H1 (cell line): ENCODE measurements at regions not wholly inside any gene's neighbourhood (a gene's known extent, or its start where the extent isn't known, plus 50 kb on each side); places are given as distances from the start of the nearest gene placed in this dataset.

Source experiments
- CTCF ChIA-PET: fragments of 300-600 bp; sonication (Branson Sonifier 250); formaldehyde crosslinking; loops from one replicate; lab custom pipeline; 2021; ENCODE audit not compliant: partially characterized antibody; lab: Charles Lee
- POLR2A ChIA-PET: fragments of 300-600 bp; sonication (Branson Sonifier 250); formaldehyde crosslinking; loops from one replicate; lab custom pipeline; 2021; ENCODE audit warnings: inconsistent platforms; ENCODE audit not compliant: partially characterized antibody; lab: Charles Lee
- DNase-seq, 2 experiments: peaks; one replicate each; pipeline versions ENCODE4 v3.0.0 to v3.0.0-alpha.2; 2010 to 2022; ENCODE audit warnings: low spot score in 2 of 2, low read depth in 1 of 2, mixed read lengths in 1 of 2
- FAIRE-seq: peaks from 2 replicates; lab custom pipeline; 2011; peaks lifted over from hg19 to GRCh38; lab: Jason Lieb, UNC
- H2AFZ ChIP-seq: 2 replicates; pipeline ENCODE4 v1.8.1; 2012; ENCODE audit warnings: low read length, inconsistent platforms
- H2AK5ac ChIP-seq: 2 replicates; pipeline ENCODE4 v1.6.1; 2013; ENCODE audit warnings: low read depth, low read length
- H2BK120ac ChIP-seq: replicated peaks from 2 replicates; pipeline ENCODE3; 2013; ENCODE audit warnings: low read depth, low read length, inconsistent platforms
- H2BK12ac ChIP-seq: 2 replicates; pipeline ENCODE4 v1.6.1; 2013; ENCODE audit warnings: low read depth, low read length
- H2BK15ac ChIP-seq: 2 replicates; pipeline ENCODE4 v1.6.1; 2013; ENCODE audit warnings: low read length
- H2BK20ac ChIP-seq: 2 replicates; pipeline ENCODE4 v1.6.1; 2013; ENCODE audit warnings: low read length
- H2BK5ac ChIP-seq: 2 replicates; pipeline ENCODE4 v1.6.1; 2013; ENCODE audit warnings: low read depth, low read length
- H3K14ac ChIP-seq: 2 replicates; pipeline ENCODE4 v1.6.1; 2013; ENCODE audit warnings: inconsistent platforms; ENCODE audit not compliant: insufficient read length
- H3K18ac ChIP-seq: 2 replicates; pipeline ENCODE4 v1.6.1; 2013; ENCODE audit warnings: low read length; ENCODE audit errors: extremely low read depth
- H3K23ac ChIP-seq: 2 replicates; pipeline ENCODE4 v1.6.1; 2013; ENCODE audit warnings: inconsistent platforms; ENCODE audit not compliant: insufficient read length
- H3K23me2 ChIP-seq: 2 replicates; pipeline ENCODE4 v1.6.1; 2013; ENCODE audit warnings: low read depth, low read length
- H3K27ac ChIP-seq: 2 replicates; pipeline ENCODE4 v1.6.1; 2011; ENCODE audit warnings: low read depth, low read length, inconsistent platforms
- H3K27me3 ChIP-seq, 4 experiments: replicated peaks in 1 of 4; 1 replicate in 1 of 4; 2 replicates in 3 of 4; pipeline versions ENCODE4 v1.6.1 to v1.8.1; 2011 to 2013; ENCODE audit warnings: low read length in 3 of 4, mild to moderate bottlenecking in 3 of 4, inconsistent platforms in 2 of 4, mixed read lengths in 2 of 4, moderate library complexity in 1 of 4; ENCODE audit not compliant: control insufficient read depth in 3 of 4, insufficient read depth in 3 of 4; ENCODE audit errors: extremely low read depth in 1 of 4
- H3K36me3 ChIP-seq, 4 experiments: 2 replicates each; pipeline versions ENCODE4 v1.6.1 to v1.8.1; 2011 to 2013; ENCODE audit warnings: mild to moderate bottlenecking in 4 of 4, low read length in 3 of 4, moderate library complexity in 2 of 4, control low read depth in 1 of 4, inconsistent platforms in 1 of 4; ENCODE audit not compliant: insufficient read depth in 4 of 4, control insufficient read depth in 2 of 4
- H3K4ac ChIP-seq: replicated peaks from 2 replicates; pipeline ENCODE3; 2013; ENCODE audit warnings: low read length, low read depth, mixed read lengths, inconsistent platforms; ENCODE audit not compliant: insufficient read length
- H3K4me1 ChIP-seq, 4 experiments: replicated peaks in 1 of 4; 1 replicate in 1 of 4; 2 replicates in 3 of 4; pipeline versions ENCODE4 v1.6.1 to v1.8.1; 2011 to 2013; ENCODE audit warnings: low read length in 3 of 4, inconsistent platforms in 2 of 4, mixed read lengths in 1 of 4; ENCODE audit not compliant: insufficient read depth in 4 of 4, control insufficient read depth in 3 of 4
- H3K4me2 ChIP-seq, 2 experiments: 2 replicates each; pipeline versions ENCODE4 v1.6.1 to v1.8.1; 2011 to 2013; ENCODE audit warnings: low read depth in 2 of 2, low read length in 2 of 2, control low read depth in 1 of 2, inconsistent platforms in 1 of 2, mild to moderate bottlenecking in 1 of 2; ENCODE audit not compliant: insufficient read depth in 1 of 2
- H3K4me3 ChIP-seq, 4 experiments: fragments of 200-600, 300-600 bp in 1 of 4; sonication (generic), shearing (Covaris generic), sonication (Bioruptor Twin) in 1 of 4; 2 replicates each; pipeline versions ENCODE4 v1.5.1 to v1.8.1; 2011 to 2016; ENCODE audit warnings: low read length in 4 of 4, low read depth in 3 of 4, control low read depth in 2 of 4, inconsistent platforms in 2 of 4, mild to moderate bottlenecking in 2 of 4, mixed read lengths in 1 of 4, moderate library complexity in 1 of 4; ENCODE audit not compliant: insufficient read depth in 2 of 4; ENCODE audit errors: extremely low read depth in 1 of 4
- H3K56ac ChIP-seq: replicated peaks from 2 replicates; pipeline ENCODE3; 2013; ENCODE audit warnings: low read depth, mild to moderate bottlenecking, mixed read lengths, low read length, inconsistent platforms; ENCODE audit not compliant: insufficient read length
- H3K79me1 ChIP-seq: 2 replicates; pipeline ENCODE4 v1.6.1; 2013; ENCODE audit warnings: low read depth, low read length, control low read depth
- H3K79me2 ChIP-seq, 2 experiments: 2 replicates each; pipeline versions ENCODE4 v1.6.1 to v1.8.1; 2012 to 2013; ENCODE audit warnings: low read length in 2 of 2, mild to moderate bottlenecking in 2 of 2, inconsistent platforms in 1 of 2; ENCODE audit not compliant: insufficient read depth in 2 of 2, control insufficient read depth in 1 of 2
- H3K9ac ChIP-seq, 4 experiments: replicated peaks in 1 of 4; 1 replicate in 1 of 4; 2 replicates in 3 of 4; pipeline versions ENCODE4 v1.6.1 to v1.8.1; 2011 to 2013; ENCODE audit warnings: low read depth in 3 of 4, low read length in 3 of 4, control low read depth in 2 of 4, mild to moderate bottlenecking in 2 of 4, moderate library complexity in 2 of 4, inconsistent platforms in 1 of 4; ENCODE audit errors: extremely low read depth in 1 of 4
- H3K9me3 ChIP-seq, 2 experiments: 2 replicates each; pipeline versions ENCODE4 v1.6.1 to v1.8.1; 2012 to 2013; ENCODE audit warnings: mild to moderate bottlenecking in 2 of 2, moderate library complexity in 2 of 2, control low read depth in 1 of 2, inconsistent platforms in 1 of 2, low read depth in 1 of 2, low read length in 1 of 2, mixed read lengths in 1 of 2; ENCODE audit not compliant: insufficient read depth in 2 of 2
- H4K20me1 ChIP-seq, 2 experiments: replicated peaks in 1 of 2; 2 replicates each; pipeline versions ENCODE3 to v1.8.1; 2011 to 2013; ENCODE audit warnings: inconsistent platforms in 2 of 2, low read length in 2 of 2, mild to moderate bottlenecking in 1 of 2; ENCODE audit not compliant: insufficient read depth in 2 of 2, control insufficient read depth in 1 of 2
- H4K5ac ChIP-seq: 2 replicates; pipeline ENCODE4 v1.6.1; 2013; ENCODE audit warnings: low read length, low read depth, mixed read lengths, inconsistent platforms; ENCODE audit not compliant: insufficient read length
- H4K8ac ChIP-seq: 2 replicates; pipeline ENCODE4 v1.8.0; 2013; ENCODE audit warnings: mild to moderate bottlenecking, moderate library complexity, low read length, inconsistent platforms; ENCODE audit not compliant: insufficient read depth; ENCODE audit errors: extremely low read depth
- H4K91ac ChIP-seq: replicated peaks from 2 replicates; pipeline ENCODE3; 2013; ENCODE audit warnings: low read length, mixed read lengths, inconsistent platforms; ENCODE audit not compliant: insufficient read length
- CHD2 ChIP-seq: IDR thresholded peaks from 2 replicates; pipeline ENCODE4 v1.6.1; 2012; ENCODE audit warnings: low read length, improper control_type of control experiment
- SRF ChIP-seq: IDR thresholded peaks from 2 replicates; pipeline ENCODE4 v1.6.1; 2011; ENCODE audit warnings: mild to moderate bottlenecking, low read depth, low read length, moderate library complexity
- TAF1 ChIP-seq: IDR thresholded peaks from 2 replicates; pipeline ENCODE4 v1.6.1; 2011; ENCODE audit warnings: mild to moderate bottlenecking, low read depth, low read length
- WGBS, 2 experiments: shearing (Covaris generic) in 1 of 2; methylation state at CpG; one replicate each; pipeline versions ENCODE4 v1.1.6 to v1.1.7; 2013 to 2015; ENCODE audit warnings: low lambda C conversion rate in 2 of 2, mixed read lengths in 2 of 2, inconsistent platforms in 1 of 2, low coverage in 1 of 2, missing lambda C conversion rate in 1 of 2; ENCODE audit not compliant: insufficient replicate concordance in 2 of 2, insufficient coverage in 1 of 2, insufficient read length in 1 of 2; ENCODE audit errors: extremely low coverage in 1 of 2, missing lambda C conversion rate in 1 of 2; 5-methylcytosine and 5-hydroxymethylcytosine counted together
- TF ChIP-seq, protein P1 (sequence below): IDR thresholded peaks from 2 replicates; pipeline ENCODE4 v1.6.1; 2011; ENCODE audit warnings: low read depth, mild to moderate bottlenecking, low read length; ENCODE audit not compliant: insufficient read depth

DNA sequence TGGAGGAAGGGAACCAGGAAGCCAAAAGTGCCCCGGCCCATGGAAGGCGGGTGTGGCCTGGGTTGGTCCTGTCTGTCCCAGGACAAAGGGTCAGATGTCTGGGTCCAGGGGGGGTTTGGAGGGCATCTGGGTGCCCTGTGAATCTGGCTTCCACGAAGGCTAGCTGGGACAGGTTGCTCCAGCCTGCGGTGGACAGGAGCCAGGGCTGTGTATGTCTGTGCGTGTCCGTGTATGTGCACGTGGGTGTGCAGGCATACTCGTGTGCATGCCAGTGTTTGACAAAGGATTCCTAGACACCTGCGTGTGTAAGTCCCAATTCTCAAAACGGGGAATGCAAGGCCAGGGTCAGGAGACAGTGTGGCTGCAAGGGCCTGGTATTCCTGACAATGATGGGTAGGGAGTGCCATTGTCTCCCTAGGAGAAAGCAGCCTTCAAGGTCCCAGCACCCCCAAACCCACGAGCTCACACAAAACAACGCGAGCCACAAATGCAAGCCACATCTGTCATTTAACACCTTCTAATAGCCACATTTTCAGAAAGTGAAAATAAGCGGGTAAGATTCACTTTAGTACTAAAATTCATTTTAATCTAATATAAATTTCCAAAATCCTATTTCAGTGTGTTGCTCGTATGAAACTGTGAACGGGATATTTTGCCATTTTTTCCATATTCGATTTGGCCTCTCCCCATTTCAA lies 78.4 kb upstream of the WNT7B start:
- H3K4me3 ChIP-seq, result no peak overlapping the region
- no peak for DNase-seq
- H3K23ac ChIP-seq, result no peak overlapping the region
- no peak overlapping the region for H4K5ac ChIP-seq
- H2AFZ ChIP-seq, result no peak overlapping the region
- H2BK12ac ChIP-seq, result 0 out of 2 replicates have a peak overlapping the region, but pooled peaks have one; percentile 68
- no peaks in the 10 kb centered on the region for H3K9me3 ChIP-seq
- POLR2A ChIA-PET, result interaction anchor here (2.1 kb wide), 1 partner anchor 10 kb away, joined by 7 read pairs; no protein-coding TSS in a partner anchor
- H2BK5ac ChIP-seq, result no peak overlapping the region
- H3K14ac ChIP-seq, result no peak overlapping the region
- H3K79me1 ChIP-seq, result no peaks in the 10 kb centered on the region
- H4K20me1 ChIP-seq, result no peaks in the 10 kb centered on the region
- no peak overlapping the region for H3K18ac ChIP-seq
- H3K27me3 ChIP-seq, result peaks cover 0 to 17% (median 6%) of the 10 kb centered on the region in 4 experiments; a peak in 5 of 7 replicates
- no peaks in the 10 kb centered on the region for H3K79me2 ChIP-seq
- no peak overlapping the region for H3K4ac ChIP-seq
- no peak overlapping the region for H4K91ac ChIP-seq
- H4K8ac ChIP-seq, result no peak overlapping the region
- H3K56ac ChIP-seq, result no peak overlapping the region
- H2BK15ac ChIP-seq, result peak overlapping the region; percentile 53; the same call in 1 of the 2 replicates
- WGBS, 2 experiments, result 92% methylated on average over 17 of the region's 17 CpGs; no CpG with 5 or more reads in 1 of the 2 experiments
- no peak overlapping the region for H2BK20ac ChIP-seq
- no peak for FAIRE-seq
- H3K4me1 ChIP-seq, result peaks cover 0 to 6% (median 2%) of the 10 kb centered on the region in 4 experiments; a peak in 5 of 7 replicates
- H3K36me3 ChIP-seq, result no peaks in the 10 kb centered on the region
- TF ChIP-seq, protein P1, sequence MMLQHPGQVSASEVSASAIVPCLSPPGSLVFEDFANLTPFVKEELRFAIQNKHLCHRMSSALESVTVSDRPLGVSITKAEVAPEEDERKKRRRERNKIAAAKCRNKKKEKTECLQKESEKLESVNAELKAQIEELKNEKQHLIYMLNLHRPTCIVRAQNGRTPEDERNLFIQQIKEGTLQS, result no peak
- no peak for TF ChIP-seq TAF1
- TF ChIP-seq CHD2, result no peak
- TF ChIP-seq SRF, result no peak
- H3K4me2 ChIP-seq, result no peak overlapping the region
- H2AK5ac ChIP-seq, result 0 out of 2 replicates have a peak overlapping the region, but pooled peaks have one; percentile 75
- CTCF ChIA-PET, result interaction anchor here (0.7 to 2.2 kb wide), 3 partner anchors 42 to 60 kb away, joined by 3 to 9 read pairs (median 3); no protein-coding TSS in a partner anchor
- H3K23me2 ChIP-seq, result no peaks in the 10 kb centered on the region
- no peak overlapping the region for H2BK120ac ChIP-seq
- H3K9ac ChIP-seq, result no peak overlapping the region
- H3K27ac ChIP-seq, result no peak overlapping the region
